DND-41 (cell line): ENCODE measurements at regions not wholly inside any gene's neighbourhood (a gene's known extent, or its start where the extent isn't known, plus 50 kb on each side); places are given as distances from the start of the nearest gene placed in this dataset.

ENCODE experiments used
- ATAC-seq: fragments of 200-7000 bp; cut with Tn5 transposase; 3 replicates; pipeline ENCODE4 v1.9.1; 2021; ENCODE audit warnings: low read depth; ENCODE audit not compliant: insufficient read depth
- DNase-seq: peaks from one replicate; pipeline ENCODE4 v3.0.0-alpha.2; 2020
- H2AFZ ChIP-seq: 2 replicates; pipeline ENCODE4 v1.6.0; 2012; ENCODE audit warnings: low read depth, low read length
- H3K27ac ChIP-seq: 2 replicates; pipeline ENCODE4 v1.5.1; 2012; ENCODE audit warnings: low read length, inconsistent platforms
- H3K27me3 ChIP-seq: fragments of 200-600 bp; sonication (generic); 2 replicates; pipeline ENCODE4 v1.6.0; 2012; ENCODE audit warnings: low read length, mild to moderate bottlenecking, inconsistent platforms; ENCODE audit not compliant: insufficient read depth, poor library complexity
- H3K36me3 ChIP-seq: 2 replicates; pipeline ENCODE4 v1.5.1; 2012; ENCODE audit warnings: low read length, inconsistent platforms; ENCODE audit not compliant: insufficient read depth
- H3K4me1 ChIP-seq: 2 replicates; pipeline ENCODE4 v1.5.1; 2012; ENCODE audit warnings: mild to moderate bottlenecking, low read length; ENCODE audit not compliant: insufficient read depth
- H3K4me2 ChIP-seq: 2 replicates; pipeline ENCODE4 v1.6.0; 2012; ENCODE audit warnings: mild to moderate bottlenecking, moderate library complexity, low read length, inconsistent platforms; ENCODE audit not compliant: insufficient read depth
- H3K4me3 ChIP-seq, 2 experiments: fragments of 200-600 bp in 1 of 2; shearing (Covaris generic) in 1 of 2; 2 replicates each; pipeline ENCODE4 v1.5.1; 2012 to 2016; ENCODE audit warnings: inconsistent platforms in 2 of 2, low read length in 2 of 2, mild to moderate bottlenecking in 2 of 2, low read depth in 1 of 2, moderate library complexity in 1 of 2
- H3K79me2 ChIP-seq: 2 replicates; pipeline ENCODE4 v1.6.0; 2012; ENCODE audit warnings: low read length, inconsistent platforms; ENCODE audit not compliant: insufficient read depth
- H3K9ac ChIP-seq: 2 replicates; pipeline ENCODE4 v1.6.0; 2012; ENCODE audit warnings: low read depth, mild to moderate bottlenecking, inconsistent platforms, low read length, moderate library complexity
- H3K9me3 ChIP-seq: 2 replicates; pipeline ENCODE4 v1.5.1; 2012; ENCODE audit warnings: low read length, moderate library complexity, mild to moderate bottlenecking, inconsistent platforms; ENCODE audit not compliant: insufficient read depth, severe bottlenecking
- H4K20me1 ChIP-seq: 2 replicates; pipeline ENCODE4 v1.6.0; 2012; ENCODE audit warnings: low read length; ENCODE audit not compliant: insufficient read depth
- CTCF ChIP-seq: IDR thresholded peaks from 2 replicates; pipeline ENCODE4 v1.5.1; 2012; ENCODE audit warnings: borderline replicate concordance, low read length, moderate library complexity, mild to moderate bottlenecking; ENCODE audit not compliant: poor library complexity, severe bottlenecking; ENCODE audit errors: extremely low read depth
- EZH2 ChIP-seq: IDR thresholded peaks from 3 replicates; pipeline ENCODE4 v1.6.1; 2012; ENCODE audit warnings: borderline replicate concordance, low read depth, mild to moderate bottlenecking, moderate library complexity, low read length, inconsistent platforms; ENCODE audit not compliant: severe bottlenecking

GRCh38 chr4:183392377-183392776 is 52.1 kb upstream of the CDKN2AIP start:
- peaks cover 5% of the 10 kb centered on the region for H3K4me1 ChIP-seq
- H3K9me3 ChIP-seq, result no peaks in the 10 kb centered on the region
- H3K79me2 ChIP-seq, result no peaks in the 10 kb centered on the region
- no peak overlapping the region for H3K9ac ChIP-seq
- no peak overlapping the region; the same call in 1 of the 2 replicates for H2AFZ ChIP-seq
- H4K20me1 ChIP-seq, result no peaks in the 10 kb centered on the region
- no peaks in the 10 kb centered on the region for H3K36me3 ChIP-seq
- no peak overlapping the region for H3K4me3 ChIP-seq
- TF ChIP-seq CTCF (no peak), EZH2 (no peak)
- DNase-seq (peak; percentile 47), ATAC-seq (peak; percentile 95)
- H3K27ac ChIP-seq, result no peak overlapping the region
- peaks cover 4% of the 10 kb centered on the region for H3K27me3 ChIP-seq
- no peak overlapping the region for H3K4me2 ChIP-seq

DNA sequence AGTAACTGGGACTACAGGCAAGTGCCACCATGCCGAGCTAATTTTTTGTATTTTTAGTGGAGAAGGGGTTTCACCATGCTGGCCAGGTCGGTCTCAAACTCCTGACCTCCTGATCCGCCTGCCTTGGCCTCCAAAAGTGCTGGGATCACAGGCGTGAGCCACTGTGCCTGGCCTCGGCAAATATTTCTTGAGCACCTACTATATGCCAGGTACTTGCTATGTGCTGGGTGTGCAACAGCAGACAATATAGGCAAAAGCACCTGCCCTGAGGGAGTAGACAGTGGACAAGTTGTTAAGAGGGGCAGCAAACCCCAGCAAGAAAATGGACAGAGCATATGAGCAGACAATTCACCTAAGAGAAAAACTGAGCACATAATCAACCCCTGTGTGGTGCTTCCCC is 51.0 kb upstream of the CDKN2AIP start:
- Histone ChIP-seq H3K36me3 (no peaks in the 10 kb centered on the region), H3K27ac (no peak overlapping the region), H3K79me2 (no peaks in the 10 kb centered on the region), H3K4me3 (no peak overlapping the region), H3K27me3 (peaks cover 14% of the 10 kb centered on the region), H3K9ac (no peak overlapping the region), H4K20me1 (no peaks in the 10 kb centered on the region), H2AFZ (no peak overlapping the region), H3K4me2 (no peak overlapping the region), H3K4me1 (peaks cover 12% of the 10 kb centered on the region), H3K9me3 (no peaks in the 10 kb centered on the region)
- DNase-seq, result no peak
- ATAC-seq, result no peak
- TF ChIP-seq EZH2, result no peak
- no peak for TF ChIP-seq CTCF

GRCh38 chr4:183394166-183394951 is 50.1 kb upstream of the CDKN2AIP start:
- TF ChIP-seq CTCF (no peak), EZH2 (no peak)
- no peak for ATAC-seq
- peaks cover 16% of the 10 kb centered on the region for H3K4me1 ChIP-seq
- H3K9me3 ChIP-seq, result no peaks in the 10 kb centered on the region
- no peaks in the 10 kb centered on the region for H4K20me1 ChIP-seq
- H3K4me2 ChIP-seq, result no peak overlapping the region
- no peak overlapping the region for H3K4me3 ChIP-seq
- H3K79me2 ChIP-seq, result no peaks in the 10 kb centered on the region
- peaks cover 23% of the 10 kb centered on the region for H3K27me3 ChIP-seq
- no peak overlapping the region for H3K9ac ChIP-seq
- no peak overlapping the region for H3K27ac ChIP-seq
- DNase-seq, result no peak
- H3K36me3 ChIP-seq, result no peaks in the 10 kb centered on the region
- H2AFZ ChIP-seq, result no peak overlapping the region
